ENCODE measurements at regions not wholly inside any gene's neighbourhood (a gene's known extent, or its start where the extent isn't known, plus 50 kb on each side); places are given as distances from the start of the nearest gene placed in this dataset.

GRCh38 chr9:11713077-11713476 lies 980.1 kb upstream of the TYRP1 start:
- no CpG with 5 or more reads among the region's 2 CpGs for WGBS (ENCODE audit: insufficient coverage)
- CTCF ChIA-PET: no interaction called here
- Histone ChIP-seq H3K79me2 (ENCODE audit: control insufficient read depth, insufficient read depth, low read length) (no peaks in the 10 kb centered on the region), H3K9me3 (ENCODE audit: control extremely low read depth in 1 of 3, control insufficient read depth in 2 of 3, insufficient read depth in 1 of 3, low read length in 2 of 3) (no peaks in the 10 kb centered on the region), H3K27ac (ENCODE audit: low read length in 2 of 2) (no peak overlapping the region), H3K36me3 (replicated peaks in 1 of 2; ENCODE audit: control extremely low read depth in 1 of 2, control insufficient read depth in 1 of 2, extremely low read depth in 1 of 2, insufficient read depth in 2 of 2, low read length in 1 of 2) (no peaks in the 10 kb centered on the region), H3K9ac (ENCODE audit: low read length) (no peak overlapping the region), H3K27me3 (replicated peaks in 1 of 4; ENCODE audit: control extremely low read depth in 1 of 4, control insufficient read depth in 3 of 4, insufficient read depth in 4 of 4, low read length in 3 of 4) (no peaks in the 10 kb centered on the region), H2AFZ (ENCODE audit: insufficient read depth, low read depth, low read length, poor library complexity, severe bottlenecking) (no peak overlapping the region), H3K4me1 (ENCODE audit: control insufficient read depth in 2 of 2, insufficient read depth in 2 of 2, low read length in 2 of 2) (no peaks in the 10 kb centered on the region), H3K4me2 (replicated peaks; ENCODE audit: low read depth, low read length, poor library complexity, severe bottlenecking) (no peak overlapping the region), H3K4me3 (ENCODE audit: control extremely low read depth in 1 of 5, extremely low read depth in 1 of 5, insufficient read depth in 1 of 5, low read depth in 2 of 5, low read length in 4 of 5) (no peak overlapping the region), H4K20me1 (ENCODE audit: control insufficient read depth, insufficient read depth, low read length, poor library complexity, severe bottlenecking) (no peaks in the 10 kb centered on the region)
- POLR2A ChIA-PET: no interaction called here
- DNase-seq (no peak), ATAC-seq (ENCODE audit: low read depth) (no peak)
- no peak overlapping the region for H3K4me3 Mint-ChIP-seq
- peaks cover 4% of the 10 kb centered on the region for H3K9me3 Mint-ChIP-seq (ENCODE audit: insufficient read depth)
- no peaks in the 10 kb centered on the region for H3K27me3 Mint-ChIP-seq
- intact Hi-C loops (cut with micrococcal nuclease): no loop called here
- no peak overlapping the region for H3K27ac Mint-ChIP-seq
- no peaks in the 10 kb centered on the region for H3K4me1 Mint-ChIP-seq
- TF ChIP-seq CTCF (IDR thresholded peaks at IDR 0.05) (no peak), EZH2 (IDR thresholded peaks at IDR 0.05; ENCODE audit: borderline replicate concordance, insufficient read depth, low read depth, low read length, poor library complexity, severe bottlenecking) (no peak)

- Histone ChIP-seq H3K4me1 (ENCODE audit: control insufficient read depth in 2 of 2, insufficient read depth in 2 of 2, low read length in 2 of 2) (no peaks in the 10 kb centered on the region), H3K9ac (ENCODE audit: low read length) (no peak overlapping the region), H2AFZ (ENCODE audit: insufficient read depth, low read depth, low read length, poor library complexity, severe bottlenecking) (no peak overlapping the region), H3K4me2 (replicated peaks; ENCODE audit: low read depth, low read length, poor library complexity, severe bottlenecking) (no peak overlapping the region), H4K20me1 (ENCODE audit: control insufficient read depth, insufficient read depth, low read length, poor library complexity, severe bottlenecking) (no peaks in the 10 kb centered on the region), H3K79me2 (ENCODE audit: control insufficient read depth, insufficient read depth, low read length) (no peaks in the 10 kb centered on the region), H3K36me3 (replicated peaks in 1 of 2; ENCODE audit: control extremely low read depth in 1 of 2, control insufficient read depth in 1 of 2, extremely low read depth in 1 of 2, insufficient read depth in 2 of 2, low read length in 1 of 2) (no peaks in the 10 kb centered on the region), H3K27me3 (replicated peaks in 1 of 4; ENCODE audit: control extremely low read depth in 1 of 4, control insufficient read depth in 3 of 4, insufficient read depth in 4 of 4, low read length in 3 of 4) (no peaks in the 10 kb centered on the region), H3K9me3 (ENCODE audit: control extremely low read depth in 1 of 3, control insufficient read depth in 2 of 3, insufficient read depth in 1 of 3, low read length in 2 of 3) (no peaks in the 10 kb centered on the region), H3K27ac (ENCODE audit: low read length in 2 of 2) (no peak overlapping the region), H3K4me3 (ENCODE audit: control extremely low read depth in 1 of 5, extremely low read depth in 1 of 5, insufficient read depth in 1 of 5, low read depth in 2 of 5, low read length in 4 of 5) (no peak overlapping the region)
- Mint-ChIP-seq H3K4me1 (no peaks in the 10 kb centered on the region), H3K27me3 (no peaks in the 10 kb centered on the region), H3K9me3 (ENCODE audit: insufficient read depth) (peaks cover 2% of the 10 kb centered on the region), H3K4me3 (no peak overlapping the region), H3K27ac (no peak overlapping the region)
- ChIA-PET CTCF (no interaction called here), POLR2A (no interaction called here)
- TF ChIP-seq EZH2 (IDR thresholded peaks at IDR 0.05; ENCODE audit: borderline replicate concordance, insufficient read depth, low read depth, low read length, poor library complexity, severe bottlenecking) (no peak), CTCF (IDR thresholded peaks at IDR 0.05) (no peak)
- intact Hi-C loops (cut with micrococcal nuclease): no loop called here
- WGBS (ENCODE audit: insufficient coverage): 90% methylated on average over 2 of the region's 3 CpGs
- DNase-seq: no peak
- ATAC-seq (ENCODE audit: low read depth): no peak
These were observed 970.2 kb upstream of the TYRP1 start for GRCh38 chr9:11722957-11723356.

Data from B cell (primary cell).